IPS-NIHi7 (cell line): ENCODE measurements at regions not wholly inside any gene's neighbourhood (a gene's known extent, or its start where the extent isn't known, plus 50 kb on each side); places are given as distances from the start of the nearest gene placed in this dataset.

ENCODE experiments used
- DNase-seq: peaks from one replicate; pipeline ENCODE4 v3.0.0; 2012; ENCODE audit warnings: mixed read lengths; ENCODE audit errors: extremely low spot score

- no peak for DNase-seq
These were observed 1339.3 kb upstream of the C9orf72 start for GRCh38 chr9:28912621-28913020.

- DNase-seq: no peak
These were observed 1342.1 kb upstream of the C9orf72 start for GRCh38 chr9:28915202-28915930.

- DNase-seq: no peak
These were observed 1343.1 kb upstream of the C9orf72 start for GRCh38 chr9:28916348-28916747.

- no peak for DNase-seq
These were observed 1348.7 kb upstream of the C9orf72 start for GRCh38 chr9:28921857-28922500.

- DNase-seq: no peak
These were observed 1349.6 kb upstream of the C9orf72 start for GRCh38 chr9:28922891-28923290.

- no peak for DNase-seq
These were observed 1350.1 kb upstream of the C9orf72 start for GRCh38 chr9:28923351-28923750.

GRCh38 chr9:28925157-28925556 is 1351.9 kb upstream of the C9orf72 start:
- no peak for DNase-seq

- DNase-seq: no peak
These were observed 1353.0 kb upstream of the C9orf72 start for GRCh38 chr9:28926306-28926705.

GRCh38 chr9:28927691-28928090 is 1354.4 kb upstream of the C9orf72 start:
- DNase-seq: no peak

- no peak for DNase-seq
These were observed 1356.2 kb upstream of the C9orf72 start for GRCh38 chr9:28929433-28929832.

GRCh38 chr9:28930766-28931165 is 1357.5 kb upstream of the C9orf72 start:
- no peak for DNase-seq

GRCh38 chr9:28934111-28934510 is 1360.8 kb upstream of the C9orf72 start:
- no peak for DNase-seq

- no peak for DNase-seq
These were observed 1365.7 kb upstream of the C9orf72 start for GRCh38 chr9:28938981-28939380.

GRCh38 chr9:28941856-28942255 is 1368.6 kb upstream of the C9orf72 start:
- no peak for DNase-seq

GRCh38 chr9:28942941-28943340 is 1369.7 kb upstream of the C9orf72 start:
- DNase-seq: no peak

GRCh38 chr9:28946648-28947047 is 1373.4 kb upstream of the C9orf72 start:
- DNase-seq: no peak

- DNase-seq: no peak
These were observed 1378.7 kb upstream of the C9orf72 start for GRCh38 chr9:28951945-28952344.

GRCh38 chr9:28956116-28956880 is 1383.0 kb upstream of the C9orf72 start:
- DNase-seq: no peak

GRCh38 chr9:28960602-28961001 is 1387.3 kb upstream of the C9orf72 start:
- no peak for DNase-seq

- no peak for DNase-seq
These were observed 1388.3 kb upstream of the C9orf72 start for GRCh38 chr9:28961623-28962022.

GRCh38 chr9:28967226-28967625 is 1393.9 kb upstream of the C9orf72 start:
- no peak for DNase-seq

- peak; percentile 20 for DNase-seq
These were observed 1397.0 kb upstream of the C9orf72 start for GRCh38 chr9:28970241-28970654.

- DNase-seq: no peak
These were observed 1398.6 kb upstream of the C9orf72 start for GRCh38 chr9:28971881-28972280.
